WERI-Rb-1 (cell line): ENCODE measurements at regions not wholly inside any gene's neighbourhood (a gene's known extent, or its start where the extent isn't known, plus 50 kb on each side); places are given as distances from the start of the nearest gene placed in this dataset.
"Not testable (repeated sequence)": the region's sequence is repeated elsewhere in the genome, so short reads cannot be mapped to it uniquely, and the experiment has no call there.

ENCODE experiments used
- DNase-seq: peaks from one replicate; pipeline ENCODE4 v3.0.0-alpha.2; 2020
- H3K27ac ChIP-seq: fragments of 250-450 bp; sonication (Bioruptor Pico); 2 replicates; pipeline ENCODE4 v1.5.1; 2020; ENCODE audit warnings: mild to moderate bottlenecking, moderate library complexity
- H3K27me3 ChIP-seq: fragments of 250-450 bp; sonication (Bioruptor Pico); 2 replicates; pipeline ENCODE4 v1.5.1; 2021; ENCODE audit warnings: mild to moderate bottlenecking, low read depth, moderate library complexity; ENCODE audit not compliant: insufficient read depth, severe bottlenecking
- H3K36me3 ChIP-seq: fragments of 250-450 bp; sonication (Bioruptor Pico); 2 replicates; pipeline ENCODE4 v1.5.1; 2020; ENCODE audit warnings: mild to moderate bottlenecking, moderate library complexity
- H3K4me3 ChIP-seq: 2 replicates; pipeline ENCODE4 v1.5.1; 2011; ENCODE audit warnings: low read depth, mild to moderate bottlenecking, control low read depth, low read length
- H3K9me3 ChIP-seq: fragments of 250-450 bp; sonication (Bioruptor Pico); 2 replicates; pipeline ENCODE4 v1.5.1; 2021; ENCODE audit warnings: mild to moderate bottlenecking, moderate library complexity; ENCODE audit not compliant: severe bottlenecking
- TF ChIP-seq, protein P1 (sequence below): IDR thresholded peaks from 2 replicates; pipeline ENCODE4 v1.5.1; 2011; ENCODE audit warnings: low read depth, mild to moderate bottlenecking, control low read depth, inconsistent platforms, low read length

DNA sequence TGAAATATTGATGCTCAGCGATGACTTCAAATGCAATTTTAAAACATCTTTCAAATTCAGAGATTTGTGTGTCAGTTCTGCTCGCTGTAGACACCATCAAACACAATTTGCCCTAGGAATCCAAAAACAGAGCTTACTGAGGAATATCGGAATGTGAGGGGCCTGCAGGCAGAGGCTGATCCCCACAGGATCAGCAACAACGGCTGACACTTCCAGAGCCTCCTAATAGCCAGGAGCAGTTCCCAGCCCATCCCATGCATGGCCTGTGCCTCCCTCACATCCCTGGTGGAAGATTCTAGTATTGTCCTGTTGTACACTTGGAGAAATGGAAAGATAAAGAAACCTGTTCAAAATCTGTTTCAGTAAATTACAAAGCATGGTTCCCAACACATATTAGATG lies 129.7 kb upstream of the VWC2 start:
- DNase-seq, result no peak
- H3K36me3 ChIP-seq, result no peaks in the 10 kb centered on the region
- H3K9me3 ChIP-seq, result no peaks in the 10 kb centered on the region
- H3K4me3 ChIP-seq, result no peak overlapping the region
- H3K27me3 ChIP-seq, result no peaks in the 10 kb centered on the region
- TF ChIP-seq, protein P1, sequence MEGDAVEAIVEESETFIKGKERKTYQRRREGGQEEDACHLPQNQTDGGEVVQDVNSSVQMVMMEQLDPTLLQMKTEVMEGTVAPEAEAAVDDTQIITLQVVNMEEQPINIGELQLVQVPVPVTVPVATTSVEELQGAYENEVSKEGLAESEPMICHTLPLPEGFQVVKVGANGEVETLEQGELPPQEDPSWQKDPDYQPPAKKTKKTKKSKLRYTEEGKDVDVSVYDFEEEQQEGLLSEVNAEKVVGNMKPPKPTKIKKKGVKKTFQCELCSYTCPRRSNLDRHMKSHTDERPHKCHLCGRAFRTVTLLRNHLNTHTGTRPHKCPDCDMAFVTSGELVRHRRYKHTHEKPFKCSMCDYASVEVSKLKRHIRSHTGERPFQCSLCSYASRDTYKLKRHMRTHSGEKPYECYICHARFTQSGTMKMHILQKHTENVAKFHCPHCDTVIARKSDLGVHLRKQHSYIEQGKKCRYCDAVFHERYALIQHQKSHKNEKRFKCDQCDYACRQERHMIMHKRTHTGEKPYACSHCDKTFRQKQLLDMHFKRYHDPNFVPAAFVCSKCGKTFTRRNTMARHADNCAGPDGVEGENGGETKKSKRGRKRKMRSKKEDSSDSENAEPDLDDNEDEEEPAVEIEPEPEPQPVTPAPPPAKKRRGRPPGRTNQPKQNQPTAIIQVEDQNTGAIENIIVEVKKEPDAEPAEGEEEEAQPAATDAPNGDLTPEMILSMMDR, result no peak
- no peak overlapping the region for H3K27ac ChIP-seq

DNA sequence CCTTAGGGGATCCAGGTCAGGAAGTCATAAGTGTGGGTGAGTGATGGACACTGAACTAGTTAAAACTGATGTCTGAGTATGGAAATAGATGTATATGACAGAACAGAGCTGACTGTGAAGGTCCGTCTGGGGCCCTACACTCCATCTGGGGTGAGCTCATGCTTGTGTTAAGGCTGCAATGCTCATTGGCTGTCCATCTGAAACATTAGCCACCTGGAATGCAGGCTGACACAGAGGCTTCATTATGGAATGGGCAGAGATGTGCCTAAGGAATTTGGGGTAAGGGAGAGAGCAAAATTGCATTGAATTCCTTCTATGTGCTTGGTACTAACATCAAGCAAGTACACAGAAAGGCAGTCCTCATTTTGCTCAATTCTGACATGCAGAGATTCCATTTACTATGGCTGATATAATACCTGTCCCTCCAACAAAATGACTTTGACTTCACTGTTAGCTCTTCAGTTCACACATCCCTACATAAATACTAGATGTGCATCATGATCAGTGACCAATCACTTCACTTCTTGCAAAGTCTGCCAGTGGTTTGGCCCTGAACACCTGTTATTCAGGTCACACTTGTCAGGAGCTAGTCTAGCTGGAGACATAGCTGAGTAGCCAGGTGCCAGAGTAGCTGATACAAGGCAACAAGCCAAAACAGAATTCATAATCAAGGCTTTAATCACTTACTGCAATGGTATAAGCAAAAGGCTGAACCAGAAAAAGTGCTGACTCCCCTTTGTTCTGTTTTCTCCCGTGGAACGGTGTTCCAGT lies 128.9 kb upstream of the VWC2 start:
- Histone ChIP-seq H3K9me3 (no peaks in the 10 kb centered on the region), H3K36me3 (no peaks in the 10 kb centered on the region), H3K27me3 (no peaks in the 10 kb centered on the region), H3K27ac (no peak overlapping the region), H3K4me3 (no peak overlapping the region)
- DNase-seq, result no peak
- TF ChIP-seq, protein P1, result no peak

DNA sequence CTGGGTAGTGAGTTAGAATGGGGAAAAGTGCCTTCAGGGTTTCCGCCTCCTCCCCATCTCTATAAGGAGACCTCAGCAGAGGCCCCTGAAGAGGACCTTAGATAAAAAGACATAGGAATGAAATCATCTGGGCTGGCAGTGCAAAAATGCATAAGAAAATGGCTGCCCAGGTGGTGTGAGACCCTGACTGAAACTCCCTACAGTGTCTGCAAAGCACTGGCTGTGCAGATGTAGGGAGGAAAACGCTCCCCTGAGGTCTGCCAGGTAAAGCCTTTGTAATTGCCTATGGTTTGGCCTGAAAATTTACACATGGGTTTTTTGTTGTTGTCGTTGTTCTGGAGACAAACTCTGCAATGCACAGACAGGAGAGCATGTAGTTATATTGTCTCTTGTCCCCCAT lies 128.1 kb upstream of the VWC2 start:
- no peaks in the 10 kb centered on the region for H3K36me3 ChIP-seq
- H3K27me3 ChIP-seq, result no peaks in the 10 kb centered on the region
- H3K27ac ChIP-seq, result no peak overlapping the region
- no peak overlapping the region for H3K4me3 ChIP-seq
- TF ChIP-seq, protein P1, result no peak
- no peaks in the 10 kb centered on the region for H3K9me3 ChIP-seq
- no peak for DNase-seq

DNA sequence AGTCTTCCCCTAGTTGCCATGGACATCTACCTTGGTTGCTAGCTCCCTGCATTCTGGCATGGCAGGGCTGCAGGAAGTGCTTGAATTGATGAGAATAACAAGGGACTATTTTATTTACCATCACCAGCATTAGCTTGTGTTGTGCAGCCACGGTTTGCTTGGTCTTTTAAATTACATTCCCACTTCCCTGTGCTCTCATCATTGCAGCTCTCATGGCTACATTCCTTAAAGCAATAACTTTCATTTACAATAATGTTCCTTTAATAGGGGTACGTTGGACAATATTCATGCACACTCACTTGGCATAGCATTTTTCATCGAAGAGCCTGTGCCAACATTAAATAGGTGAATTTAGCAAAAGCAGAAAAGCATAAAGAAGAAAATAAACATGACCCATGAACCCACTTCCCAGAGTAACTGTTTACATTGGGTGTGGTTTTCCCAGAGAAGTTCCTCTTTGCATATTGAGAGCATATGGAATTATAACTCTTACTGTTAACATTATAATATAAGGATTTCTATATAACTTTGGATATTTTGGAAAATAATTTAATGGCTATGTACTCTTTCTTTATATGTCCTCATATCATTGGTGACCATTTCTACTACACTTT lies 113.2 kb upstream of the VWC2 start:
- no peaks in the 10 kb centered on the region for H3K27me3 ChIP-seq
- H3K27ac ChIP-seq, result no peak overlapping the region
- H3K36me3 ChIP-seq, result no peaks in the 10 kb centered on the region
- H3K4me3 ChIP-seq, result no peak overlapping the region
- no peak for DNase-seq
- no peaks in the 10 kb centered on the region for H3K9me3 ChIP-seq
- TF ChIP-seq, protein P1, result no peak

DNA sequence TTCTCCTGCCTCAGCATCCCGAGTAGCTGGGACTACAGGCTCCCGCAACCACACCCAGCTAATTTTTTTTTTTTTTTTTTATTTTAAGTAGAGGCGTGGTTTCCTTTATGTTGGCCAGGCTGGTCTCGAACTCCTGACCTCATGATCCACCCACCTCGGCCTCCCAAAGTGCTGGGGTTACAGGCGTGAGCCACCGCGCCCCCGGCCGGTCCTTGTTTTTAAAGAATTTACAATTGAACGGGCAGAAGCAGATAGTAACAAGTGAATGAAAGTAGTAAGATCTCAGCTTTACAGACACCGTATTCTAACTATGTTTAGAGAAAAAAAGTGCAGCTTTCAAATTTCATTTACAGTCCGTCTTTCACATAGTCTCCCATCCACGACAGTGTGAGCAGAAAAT lies 112.5 kb upstream of the VWC2 start:
- DNase-seq, result no peak
- Histone ChIP-seq H3K36me3 (no peaks in the 10 kb centered on the region), H3K9me3 (no peaks in the 10 kb centered on the region), H3K27me3 (no peaks in the 10 kb centered on the region), H3K27ac (no peak overlapping the region), H3K4me3 (no peak overlapping the region)
- TF ChIP-seq, protein P1, result no peak

DNA sequence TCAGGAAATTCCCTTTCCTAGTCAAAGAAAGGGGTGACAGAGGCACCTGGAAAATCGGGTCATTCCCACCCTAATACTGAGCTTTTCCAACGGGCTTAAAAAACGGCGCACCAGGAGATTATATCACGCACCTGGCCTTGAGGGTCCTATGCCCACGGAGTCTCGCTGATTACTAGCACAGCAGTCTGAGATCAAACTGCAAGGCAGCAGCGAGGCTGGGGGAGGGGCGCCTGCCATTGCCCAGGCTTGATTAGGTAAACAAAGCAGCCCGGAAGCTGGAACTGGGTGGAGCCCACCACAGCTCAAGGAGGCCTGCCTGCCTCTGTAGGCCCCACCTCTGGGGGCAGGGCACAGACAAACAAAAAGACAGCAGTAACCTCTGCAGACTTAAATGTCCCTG lies 107.5 kb upstream of the VWC2 start:
- not testable (repeated sequence) for H3K27ac ChIP-seq, H3K27me3 ChIP-seq

More for the DNA sequence above, 107.5 kb upstream of the VWC2 start:
- DNase-seq, H3K9me3 ChIP-seq, H3K36me3 ChIP-seq, H3K4me3 ChIP-seq: not testable (repeated sequence)
